ENCODE measurements at regions not wholly inside any gene's neighbourhood (a gene's known extent, or its start where the extent isn't known, plus 50 kb on each side); places are given as distances from the start of the nearest gene placed in this dataset.

GRCh38 chr3:55246033-55246432 is 241.1 kb downstream of the WNT5A start:
- TF ChIP-seq EZH2 (optimal IDR thresholded peaks at IDR 0.05; ENCODE audit: low read depth, low read length), result no peak
- TF ChIP-seq, protein P1, sequence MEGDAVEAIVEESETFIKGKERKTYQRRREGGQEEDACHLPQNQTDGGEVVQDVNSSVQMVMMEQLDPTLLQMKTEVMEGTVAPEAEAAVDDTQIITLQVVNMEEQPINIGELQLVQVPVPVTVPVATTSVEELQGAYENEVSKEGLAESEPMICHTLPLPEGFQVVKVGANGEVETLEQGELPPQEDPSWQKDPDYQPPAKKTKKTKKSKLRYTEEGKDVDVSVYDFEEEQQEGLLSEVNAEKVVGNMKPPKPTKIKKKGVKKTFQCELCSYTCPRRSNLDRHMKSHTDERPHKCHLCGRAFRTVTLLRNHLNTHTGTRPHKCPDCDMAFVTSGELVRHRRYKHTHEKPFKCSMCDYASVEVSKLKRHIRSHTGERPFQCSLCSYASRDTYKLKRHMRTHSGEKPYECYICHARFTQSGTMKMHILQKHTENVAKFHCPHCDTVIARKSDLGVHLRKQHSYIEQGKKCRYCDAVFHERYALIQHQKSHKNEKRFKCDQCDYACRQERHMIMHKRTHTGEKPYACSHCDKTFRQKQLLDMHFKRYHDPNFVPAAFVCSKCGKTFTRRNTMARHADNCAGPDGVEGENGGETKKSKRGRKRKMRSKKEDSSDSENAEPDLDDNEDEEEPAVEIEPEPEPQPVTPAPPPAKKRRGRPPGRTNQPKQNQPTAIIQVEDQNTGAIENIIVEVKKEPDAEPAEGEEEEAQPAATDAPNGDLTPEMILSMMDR (IDR thresholded peaks at IDR 0.05; ENCODE audit: low read length), result no peak
